CD4-positive, alpha-beta T cell (primary cell): ENCODE measurements at regions not wholly inside any gene's neighbourhood (a gene's known extent, or its start where the extent isn't known, plus 50 kb on each side); places are given as distances from the start of the nearest gene placed in this dataset.

ENCODE experiments used
- ATAC-seq: fragments of 200-7000 bp; cut with Tn5 transposase; one replicate; pipeline ENCODE4 v1.10.0; 2022; ENCODE audit warnings: mild to moderate bottlenecking; ENCODE audit not compliant: poor library complexity
- CTCF ChIA-PET: fragments of 350-600 bp; sonication (Branson Sonifier 250); formaldehyde crosslinking; loops from one replicate; lab custom pipeline; 2021; ENCODE audit warnings: antibody characterized with exemption, inconsistent platforms; lab: Charles Lee
- POLR2A ChIA-PET: fragments of 350-600 bp; sonication (Branson Sonifier 250); formaldehyde crosslinking; loops from one replicate; lab custom pipeline; 2021; ENCODE audit warnings: antibody characterized with exemption, inconsistent platforms; lab: Charles Lee
- DNase-seq, 14 experiments: peaks; one replicate each; pipeline ENCODE4 v3.0.0-alpha.2; 2013 to 2020; ENCODE audit warnings: mixed read lengths in 2 of 14
- H3K27ac ChIP-seq, 2 donors: one replicate each; pipeline versions ENCODE4 v1.5.1 to v1.7.0; 2013; ENCODE audit warnings: low read length in 2 of 2, low read depth in 1 of 2, mild to moderate bottlenecking in 1 of 2
- H3K27me3 ChIP-seq, 2 experiments: 1 replicate in 1 of 2; 2 replicates in 1 of 2; pipeline versions ENCODE4 v1.6.1 to v1.7.0; 2013; ENCODE audit warnings: low read length in 2 of 2, control low read depth in 1 of 2, mild to moderate bottlenecking in 1 of 2, moderate library complexity in 1 of 2; ENCODE audit not compliant: insufficient read depth in 2 of 2, control insufficient read depth in 1 of 2
- H3K36me3 ChIP-seq: one replicate; pipeline ENCODE4 v1.6.1; 2013; ENCODE audit warnings: low read length, control low read depth; ENCODE audit not compliant: insufficient read depth
- H3K4me1 ChIP-seq: one replicate; pipeline ENCODE4 v1.6.1; 2013; ENCODE audit warnings: low read length, control low read depth; ENCODE audit not compliant: insufficient read depth
- H3K4me3 ChIP-seq: one replicate; pipeline ENCODE4 v1.5.1; 2013; ENCODE audit warnings: mild to moderate bottlenecking, low read length, moderate library complexity
- H3K9me3 ChIP-seq, 2 experiments: 1 replicate in 1 of 2; 2 replicates in 1 of 2; pipeline versions ENCODE4 v1.6.1 to v1.7.0; 2013; ENCODE audit warnings: low read length in 2 of 2, mild to moderate bottlenecking in 2 of 2, control low read depth in 1 of 2, moderate library complexity in 1 of 2; ENCODE audit not compliant: control insufficient read depth in 1 of 2, insufficient read depth in 1 of 2
- H3K27ac Mint-ChIP-seq: one replicate; pipeline ENCODE4 v1.8.0; 2020; ENCODE audit warnings: mixed read lengths
- H3K27me3 Mint-ChIP-seq: one replicate; pipeline ENCODE4 v1.8.0; 2021; ENCODE audit warnings: mixed read lengths
- H3K36me3 Mint-ChIP-seq: one replicate; pipeline ENCODE4 v1.8.0; 2021; ENCODE audit warnings: low read depth, mixed read lengths
- H3K4me1 Mint-ChIP-seq: one replicate; pipeline ENCODE4 v1.8.0; 2021; ENCODE audit warnings: low read depth, mixed read lengths
- H3K4me3 Mint-ChIP-seq: one replicate; pipeline ENCODE4 v1.8.0; 2020; ENCODE audit warnings: mild to moderate bottlenecking, mixed read lengths
- H3K9me3 Mint-ChIP-seq: one replicate; pipeline ENCODE4 v1.8.0; 2020; ENCODE audit warnings: mixed read lengths
- CTCF ChIP-seq: fragments of 200-600 bp; IDR thresholded peaks from one replicate; pipeline ENCODE4 v1.8.0; 2022; ENCODE audit warnings: antibody characterized with exemption, mild to moderate bottlenecking
- intact Hi-C, 2 experiments: fragments of 100-400 bp; cut with DNase I in 1 of 2; cut with micrococcal nuclease in 1 of 2; formaldehyde crosslinking; loops; one replicate each; pipeline versions ENCODE4 v1.15.1 to v1.9.0; 2023 to 2025; cut with DNase I, micrococcal nuclease

- Histone ChIP-seq H3K4me3 (no peak overlapping the region), H3K36me3 (no peaks in the 10 kb centered on the region), H3K9me3 (no peaks in the 10 kb centered on the region), H3K4me1 (no peaks in the 10 kb centered on the region), H3K27ac (no peak overlapping the region), H3K27me3 (no peaks in the 10 kb centered on the region)
- Mint-ChIP-seq H3K9me3 (no peaks in the 10 kb centered on the region), H3K27me3 (peaks cover 4% of the 10 kb centered on the region), H3K4me1 (no peaks in the 10 kb centered on the region), H3K27ac (no peak overlapping the region), H3K36me3 (no peaks in the 10 kb centered on the region), H3K4me3 (no peak overlapping the region)
- ChIA-PET CTCF (interaction anchor here (1.2 kb wide), 1 partner anchor 25 kb away, joined by 4 read pairs; no protein-coding TSS in a partner anchor), POLR2A (no interaction called here)
- TF ChIP-seq CTCF, result no peak
- ATAC-seq (no peak), DNase-seq (no peak)
- intact Hi-C loops, result no loop called here
These were observed 208.5 kb upstream of the GRIA4 start for GRCh38 chr11:105401269-105401809.

DNA sequence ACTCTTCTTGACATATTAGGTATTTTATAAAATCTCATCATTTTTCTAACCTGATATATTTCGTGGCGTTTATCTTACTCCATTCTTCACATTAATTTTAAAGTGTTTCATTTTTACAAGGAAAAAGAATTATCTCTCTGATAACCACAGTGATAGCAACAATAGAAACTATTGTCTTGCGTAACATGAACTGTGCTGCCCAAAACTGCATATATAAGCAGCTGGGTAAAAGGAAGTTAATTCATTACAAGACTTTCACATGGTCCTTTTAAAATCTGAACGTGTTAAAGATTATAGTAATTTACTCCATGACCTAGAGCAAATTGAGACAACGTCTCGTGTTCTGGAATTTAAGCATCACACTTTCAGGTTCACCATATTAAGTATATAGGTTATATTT, 210.4 kb upstream of the GRIA4 start:
- Histone ChIP-seq H3K4me1 (no peaks in the 10 kb centered on the region), H3K36me3 (no peaks in the 10 kb centered on the region), H3K4me3 (no peak overlapping the region), H3K27ac (no peak overlapping the region), H3K27me3 (no peaks in the 10 kb centered on the region), H3K9me3 (no peaks in the 10 kb centered on the region)
- POLR2A ChIA-PET, result no interaction called here
- TF ChIP-seq CTCF, result no peak
- DNase-seq (no peak), ATAC-seq (no peak)
- H3K4me1 Mint-ChIP-seq, result no peaks in the 10 kb centered on the region
- H3K4me3 Mint-ChIP-seq, result no peak overlapping the region
- H3K27ac Mint-ChIP-seq, result no peak overlapping the region
- H3K9me3 Mint-ChIP-seq, result no peaks in the 10 kb centered on the region
- H3K36me3 Mint-ChIP-seq, result no peaks in the 10 kb centered on the region
- peaks cover 4% of the 10 kb centered on the region for H3K27me3 Mint-ChIP-seq
- CTCF ChIA-PET, result no interaction called here
- intact Hi-C loops, result no loop called here

DNA sequence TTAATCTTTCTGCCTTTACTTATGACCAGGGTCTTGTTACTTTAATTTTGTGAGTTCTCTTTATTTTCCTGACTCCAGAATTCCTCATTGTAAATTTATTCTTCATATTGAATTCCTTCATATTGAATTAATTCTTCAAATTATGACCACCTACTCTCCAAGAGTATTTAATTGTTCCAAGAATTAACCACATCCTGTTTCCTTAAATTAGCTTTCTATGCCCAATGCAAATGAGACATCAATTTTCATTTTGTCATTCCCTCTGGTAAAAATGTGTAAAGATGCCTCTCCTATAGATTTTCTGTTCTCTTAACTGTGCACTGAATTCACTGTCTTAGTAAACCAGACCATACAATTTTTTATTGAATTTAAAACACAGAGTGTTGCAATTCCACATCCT, 211.2 kb upstream of the GRIA4 start:
- ChIA-PET CTCF (no interaction called here), POLR2A (no interaction called here)
- Histone ChIP-seq H3K27ac (no peak overlapping the region), H3K4me1 (no peaks in the 10 kb centered on the region), H3K4me3 (no peak overlapping the region), H3K27me3 (no peaks in the 10 kb centered on the region), H3K36me3 (no peaks in the 10 kb centered on the region), H3K9me3 (no peaks in the 10 kb centered on the region)
- TF ChIP-seq CTCF, result no peak
- DNase-seq (no peak), ATAC-seq (no peak)
- intact Hi-C loops, result no loop called here
- Mint-ChIP-seq H3K4me1 (no peaks in the 10 kb centered on the region), H3K9me3 (no peaks in the 10 kb centered on the region), H3K36me3 (no peaks in the 10 kb centered on the region), H3K27me3 (peaks cover 4% of the 10 kb centered on the region), H3K4me3 (no peak overlapping the region), H3K27ac (no peak overlapping the region)
